PC-9 (cell line): ENCODE measurements at regions not wholly inside any gene's neighbourhood (a gene's known extent, or its start where the extent isn't known, plus 50 kb on each side); places are given as distances from the start of the nearest gene placed in this dataset.

ENCODE experiments used
- BruUV-seq: library from RNA; stranded (reverse); fragments of 400-500 nt; replicated peaks from 2 replicates; lab custom pipeline; 2021; lab: Mats Ljungman, UMichigan
- CTCF ChIA-PET: fragments of 300-600 bp; sonication (Branson Sonifier 250); formaldehyde crosslinking; loops from one replicate; lab custom pipeline; 2022; ENCODE audit warnings: antibody characterized with exemption; lab: Charles Lee
- POLR2A ChIA-PET: fragments of 300-600 bp; sonication (Branson Sonifier 250); formaldehyde crosslinking; loops from one replicate; lab custom pipeline; 2022; ENCODE audit warnings: antibody characterized with exemption; ENCODE audit not compliant: unreplicated experiment; lab: Charles Lee
- DNase-seq, 2 experiments: peaks; one replicate each; pipeline versions ENCODE4 v3.0.0 to v3.0.0-alpha.2; 2015 to 2022; ENCODE audit warnings: mixed read lengths in 1 of 2
- H2AFZ ChIP-seq: fragments of 200-600 bp; sonication (generic); 2 replicates; pipeline ENCODE4 v1.8.1; 2017; ENCODE audit warnings: antibody characterized with exemption
- H3F3A ChIP-seq: fragments of 200-600 bp; sonication (generic); 2 replicates; pipeline ENCODE4 v1.8.1; 2017; ENCODE audit warnings: antibody characterized with exemption, mild to moderate bottlenecking, low read depth; ENCODE audit not compliant: insufficient read depth
- H3K27ac ChIP-seq: fragments of 200-600 bp; sonication (generic); 2 replicates; pipeline ENCODE4 v1.6.1; 2016; ENCODE audit warnings: mixed run types
- H3K27me3 ChIP-seq: fragments of 200-600 bp; sonication (generic); 2 replicates; pipeline ENCODE4 v1.6.1; 2016; ENCODE audit warnings: low read depth, mixed run types; ENCODE audit not compliant: insufficient read depth
- H3K36me3 ChIP-seq: fragments of 200-600 bp; sonication (generic); 2 replicates; pipeline ENCODE4 v1.6.1; 2016; ENCODE audit warnings: low read depth, mixed run types
- H3K4me1 ChIP-seq: fragments of 200-600 bp; sonication (generic); replicated peaks from 2 replicates; pipeline ENCODE4 v1.6.1; 2016; ENCODE audit warnings: mixed run types; ENCODE audit not compliant: insufficient read depth
- H3K4me2 ChIP-seq: fragments of 200-600 bp; sonication (generic); 2 replicates; pipeline ENCODE4 v1.6.1; 2017; ENCODE audit warnings: mixed run types
- H3K4me3 ChIP-seq: fragments of 200-600 bp; sonication (generic); 2 replicates; pipeline ENCODE4 v1.6.1; 2016; ENCODE audit warnings: mixed run types
- H3K79me2 ChIP-seq: fragments of 200-600 bp; sonication (generic); 2 replicates; pipeline ENCODE4 v1.6.1; 2017; ENCODE audit warnings: low read depth, mixed run types
- H3K9me2 ChIP-seq: fragments of 200-600 bp; sonication (generic); 2 replicates; pipeline ENCODE4 v1.8.1; 2017; ENCODE audit warnings: mild to moderate bottlenecking; ENCODE audit not compliant: insufficient read depth
- H3K9me3 ChIP-seq: fragments of 200-600 bp; sonication (generic); 2 replicates; pipeline ENCODE4 v1.8.1; 2016; ENCODE audit warnings: low read depth; ENCODE audit not compliant: insufficient read depth
- H4K20me1 ChIP-seq: fragments of 200-600 bp; sonication (generic); 2 replicates; pipeline ENCODE4 v1.8.1; 2017; ENCODE audit not compliant: insufficient read depth
- EZH2 ChIP-seq: fragments of 200-600 bp; sonication (generic); IDR thresholded peaks from 2 replicates; pipeline ENCODE4 v1.8.0; 2017; ENCODE audit warnings: antibody characterized with exemption, low read depth
- intact Hi-C: fragments of 100-400 bp; cut with micrococcal nuclease; formaldehyde crosslinking; loops from one replicate; pipeline ENCODE4 v1.10.0; 2022; ENCODE audit not compliant: unreplicated experiment
- TF ChIP-seq, protein P1 (sequence below): fragments of 200-600 bp; sonication (generic); conservative IDR thresholded peaks from 2 replicates; pipeline ENCODE4 v1.6.1; 2017; ENCODE audit warnings: mixed run types, antibody characterized with exemption, mild to moderate bottlenecking, moderate library complexity

DNA sequence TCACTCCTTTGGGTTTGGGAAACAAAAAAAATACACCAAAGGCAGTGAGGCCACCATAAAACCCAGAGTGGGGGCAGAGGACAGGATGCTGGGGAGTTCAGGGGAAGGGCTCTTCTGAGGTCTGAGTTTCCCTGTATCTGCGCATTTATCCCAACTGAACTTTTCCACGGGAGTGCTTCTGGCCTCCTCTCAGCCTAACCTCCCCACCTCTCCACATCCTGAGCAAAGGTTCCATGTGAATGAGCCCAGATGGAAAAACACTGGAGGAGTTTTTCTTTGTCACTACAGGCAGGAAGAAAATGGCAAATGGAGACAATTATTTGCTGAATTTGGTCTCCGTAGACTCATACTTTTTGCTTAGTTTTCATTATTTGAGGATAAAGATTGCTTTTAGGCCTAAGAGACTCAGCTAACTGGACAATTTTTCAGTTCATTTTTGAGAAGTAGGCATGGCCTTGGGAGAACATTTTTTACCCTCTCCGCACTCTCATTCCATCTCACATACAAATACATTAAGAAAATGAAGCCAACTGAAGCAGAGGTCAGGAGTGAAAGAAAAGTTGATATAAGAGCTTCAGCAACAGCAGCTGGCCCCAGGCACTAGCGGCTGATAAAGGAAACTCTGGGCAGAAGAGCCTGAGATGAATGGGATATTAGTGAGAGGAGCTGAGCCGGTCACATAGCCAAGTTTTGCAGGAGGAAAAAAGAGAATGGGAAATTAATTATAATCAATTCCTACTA is 82.6 kb upstream of the CYP1B1 start:
- Histone ChIP-seq H3K4me1 (no peaks in the 10 kb centered on the region), H3K9me2 (no peaks in the 10 kb centered on the region), H3K36me3 (no peaks in the 10 kb centered on the region), H3K27me3 (no peaks in the 10 kb centered on the region), H3F3A (no peaks in the 10 kb centered on the region), H3K27ac (no peak overlapping the region), H2AFZ (no peak overlapping the region), H3K9me3 (no peaks in the 10 kb centered on the region; the same call in 1 of the 2 replicates), H3K4me2 (no peak overlapping the region), H3K4me3 (no peak overlapping the region), H3K79me2 (no peaks in the 10 kb centered on the region), H4K20me1 (no peaks in the 10 kb centered on the region)
- no TSS peak for BruUV-seq
- TF ChIP-seq, protein P1, sequence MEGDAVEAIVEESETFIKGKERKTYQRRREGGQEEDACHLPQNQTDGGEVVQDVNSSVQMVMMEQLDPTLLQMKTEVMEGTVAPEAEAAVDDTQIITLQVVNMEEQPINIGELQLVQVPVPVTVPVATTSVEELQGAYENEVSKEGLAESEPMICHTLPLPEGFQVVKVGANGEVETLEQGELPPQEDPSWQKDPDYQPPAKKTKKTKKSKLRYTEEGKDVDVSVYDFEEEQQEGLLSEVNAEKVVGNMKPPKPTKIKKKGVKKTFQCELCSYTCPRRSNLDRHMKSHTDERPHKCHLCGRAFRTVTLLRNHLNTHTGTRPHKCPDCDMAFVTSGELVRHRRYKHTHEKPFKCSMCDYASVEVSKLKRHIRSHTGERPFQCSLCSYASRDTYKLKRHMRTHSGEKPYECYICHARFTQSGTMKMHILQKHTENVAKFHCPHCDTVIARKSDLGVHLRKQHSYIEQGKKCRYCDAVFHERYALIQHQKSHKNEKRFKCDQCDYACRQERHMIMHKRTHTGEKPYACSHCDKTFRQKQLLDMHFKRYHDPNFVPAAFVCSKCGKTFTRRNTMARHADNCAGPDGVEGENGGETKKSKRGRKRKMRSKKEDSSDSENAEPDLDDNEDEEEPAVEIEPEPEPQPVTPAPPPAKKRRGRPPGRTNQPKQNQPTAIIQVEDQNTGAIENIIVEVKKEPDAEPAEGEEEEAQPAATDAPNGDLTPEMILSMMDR = no peak
- TF ChIP-seq EZH2 = no peak
- intact Hi-C loops = no loop called here
- POLR2A ChIA-PET = no interaction called here
- no peak for DNase-seq
- CTCF ChIA-PET = no interaction called here

GRCh38 chr2:38156436-38156835 is 80.5 kb upstream of the CYP1B1 start:
- intact Hi-C loops = no loop called here
- Histone ChIP-seq H3K27me3 (no peaks in the 10 kb centered on the region), H3K9me3 (no peaks in the 10 kb centered on the region; the same call in 1 of the 2 replicates), H3K4me3 (no peak overlapping the region), H3K27ac (no peak overlapping the region), H3K36me3 (no peaks in the 10 kb centered on the region), H3K79me2 (no peaks in the 10 kb centered on the region), H4K20me1 (no peaks in the 10 kb centered on the region), H2AFZ (no peak overlapping the region), H3K4me2 (no peak overlapping the region), H3K4me1 (no peaks in the 10 kb centered on the region), H3F3A (no peaks in the 10 kb centered on the region), H3K9me2 (no peaks in the 10 kb centered on the region)
- no TSS peak for BruUV-seq
- CTCF ChIA-PET = no interaction called here
- no peak for TF ChIP-seq EZH2
- TF ChIP-seq, protein P1 = no peak
- POLR2A ChIA-PET = interaction anchor here (0.7 kb wide), 1 partner anchor 9 kb away, joined by 3 read pairs; no protein-coding TSS in a partner anchor
- no peak for DNase-seq

DNA sequence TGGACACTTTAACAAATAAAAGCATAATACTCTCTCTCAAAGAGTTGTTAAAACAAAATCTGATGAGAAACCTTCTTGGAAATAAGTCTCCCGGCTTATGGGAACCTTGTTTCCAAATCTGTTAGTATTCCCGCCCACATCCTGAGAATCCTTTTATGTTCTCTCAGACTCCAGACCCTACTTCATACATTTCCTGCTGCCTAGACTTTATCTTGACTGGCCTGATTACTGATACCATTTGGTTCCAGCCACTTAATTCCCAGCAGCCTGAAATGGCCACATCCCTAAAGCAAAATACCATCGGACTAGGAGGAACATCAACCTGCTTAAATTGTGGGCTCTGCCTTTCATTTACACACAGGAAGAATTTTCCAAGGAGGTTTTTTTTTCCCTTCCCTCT is 79.1 kb upstream of the CYP1B1 start:
- H3K9me2 ChIP-seq = no peaks in the 10 kb centered on the region
- intact Hi-C loops = no loop called here
- H3K4me3 ChIP-seq = no peak overlapping the region
- H3F3A ChIP-seq = no peaks in the 10 kb centered on the region
- no TSS peak for BruUV-seq
- ChIA-PET POLR2A (no interaction called here), CTCF (no interaction called here)
- no peaks in the 10 kb centered on the region for H4K20me1 ChIP-seq
- no peaks in the 10 kb centered on the region; the same call in 1 of the 2 replicates for H3K9me3 ChIP-seq
- H3K27ac ChIP-seq = no peak overlapping the region
- H3K27me3 ChIP-seq = no peaks in the 10 kb centered on the region
- H2AFZ ChIP-seq = no peak overlapping the region
- no peak for TF ChIP-seq EZH2
- TF ChIP-seq, protein P1 = no peak
- H3K4me2 ChIP-seq = no peak overlapping the region
- H3K79me2 ChIP-seq = no peaks in the 10 kb centered on the region
- H3K36me3 ChIP-seq = no peaks in the 10 kb centered on the region
- no peaks in the 10 kb centered on the region for H3K4me1 ChIP-seq
- DNase-seq = no peak
